Stomach (tissue), 8 donors: ENCODE measurements at regions not wholly inside any gene's neighbourhood (a gene's known extent, or its start where the extent isn't known, plus 50 kb on each side); places are given as distances from the start of the nearest gene placed in this dataset.

Experiments
- DNase-seq, 2 donors: peaks; one replicate each; pipeline versions ENCODE4 v3.0.0 to v3.0.0-alpha.2; 2013 to 2019
- H3K27ac ChIP-seq, 5 donors: fragments of 200-600 bp in 4 of 5; sonication (generic) in 4 of 5; one replicate each; pipeline ENCODE4 v1.5.1; 2013 to 2019; ENCODE audit warnings: mild to moderate bottlenecking in 1 of 5, moderate library complexity in 1 of 5
- H3K27me3 ChIP-seq, 3 donors: fragments of 200-600 bp; sonication (generic); one replicate each; pipeline ENCODE4 v1.5.1; 2017 to 2019; ENCODE audit warnings: mixed run types in 1 of 3
- H3K36me3 ChIP-seq, 4 donors: fragments of 200-600 bp; sonication (generic); 1 replicate in 3 of 4; 2 replicates in 1 of 4; pipeline ENCODE4 v1.5.1; 2016 to 2019
- H3K4me1 ChIP-seq, 4 donors: fragments of 200-600 bp; sonication (generic); one replicate each; pipeline ENCODE4 v1.5.1; 2016 to 2019
- H3K4me3 ChIP-seq, 4 donors: fragments of 200-600 bp; sonication (generic) in 3 of 4; one replicate each; pipeline ENCODE4 v1.5.1; 2016 to 2019; ENCODE audit warnings: mild to moderate bottlenecking in 1 of 4
- H3K9me3 ChIP-seq, 4 donors: fragments of 200-600 bp; sonication (generic); one replicate each; pipeline ENCODE4 v1.5.1; 2016 to 2019
- EP300 ChIP-seq: sonication (generic); formaldehyde crosslinking; IDR thresholded peaks from one replicate; pipeline ENCODE4 v1.6.1; 2017; ENCODE audit warnings: antibody characterized with exemption
- POLR2A ChIP-seq, 4 donors: fragments of 450-650 bp; IDR thresholded peaks; one replicate each; pipeline ENCODE4 v1.6.1; 2016; ENCODE audit warnings: antibody characterized with exemption in 4 of 4, control low read depth in 2 of 4, mild to moderate bottlenecking in 1 of 4, moderate library complexity in 1 of 4
- POLR2AphosphoS5 ChIP-seq, 3 donors: sonication (generic); formaldehyde crosslinking; IDR thresholded peaks; one replicate each; pipeline ENCODE4 v1.6.1; 2016; ENCODE audit warnings: antibody characterized with exemption in 3 of 3
- WGBS, 5 donors: extraction: QIAGEN DNeasy Blood & Tissue Kit in 3 of 5; methylation state at CpG; one replicate each; pipeline versions ENCODE4 v1.1.5 to v1.1.7; 2013 to 2018; 5-methylcytosine and 5-hydroxymethylcytosine counted together
- intact Hi-C: fragments of 100-400 bp; cut with DNase I; formaldehyde crosslinking; loops from one replicate; pipeline ENCODE4 v1.15.1; 2023; ENCODE audit warnings: low total_unique reads
- TF ChIP-seq, protein P1 (sequence below), 7 experiments: fragments of 450-650 bp in 4 of 7; fragments of 200-600 bp in 3 of 7; sonication (generic) in 3 of 7; IDR thresholded peaks; one replicate each; pipeline ENCODE4 v1.5.1; 2016 to 2019; ENCODE audit warnings: antibody characterized with exemption in 7 of 7, control low read depth in 2 of 7, mild to moderate bottlenecking in 1 of 7
- donor health status: healthy with polysubstance abuse.
- donor health status: Bipolar disorder and iron deficiency.
- donor health status: healthy.

GRCh38 chr1:87794788-87795614 lies 466.3 kb downstream of the LMO4 start:
- peak overlapping the region; percentile 66 to 76 (median 69) for H3K27ac ChIP-seq
- intact Hi-C loops = no loop called here

DNA sequence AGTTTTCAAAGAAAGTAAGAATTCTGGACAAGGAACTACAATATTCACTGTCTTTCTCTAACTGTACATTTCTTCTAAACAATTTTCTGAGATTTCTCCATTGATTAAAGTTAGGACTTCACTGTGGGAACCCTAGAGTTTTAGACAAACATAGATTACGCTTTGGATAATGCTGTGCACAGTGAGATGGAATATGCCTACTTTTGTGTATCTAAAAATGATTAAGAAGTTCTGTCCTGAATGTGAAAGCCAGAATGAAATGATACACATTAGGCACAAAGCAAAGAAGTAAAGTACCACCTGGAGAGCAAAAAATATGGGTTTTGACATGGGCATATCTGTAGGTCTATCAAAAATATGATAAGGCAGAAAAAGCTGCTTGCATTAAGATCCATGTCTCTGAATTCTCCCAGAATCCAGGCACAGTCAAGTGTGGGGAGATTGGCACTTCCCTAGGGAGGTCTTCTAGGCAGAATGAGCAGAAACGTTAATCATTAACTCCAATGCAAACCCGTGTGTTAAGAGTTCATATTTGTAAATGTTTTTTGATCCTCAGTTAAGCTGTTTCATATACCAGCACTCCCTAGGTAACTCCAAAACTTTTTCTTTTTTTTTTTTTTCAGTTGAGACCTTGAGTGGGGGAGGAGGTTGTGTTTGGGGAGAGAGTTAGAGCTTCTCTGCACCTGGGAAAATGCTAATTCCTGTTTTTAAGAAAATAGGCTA lies 467.1 kb downstream of the LMO4 start:
- WGBS, 5 donors = 25 to 48% (median 35%) methylated on average over 3 of the region's 3 CpGs
- H3K9me3 ChIP-seq = no peaks in the 10 kb centered on the region
- H3K4me3 ChIP-seq = no peak overlapping the region
- DNase-seq = peak in 1 of 2 donors; percentile 89
- H3K36me3 ChIP-seq = no peaks in the 10 kb centered on the region
- H3K4me1 ChIP-seq = peaks cover 7 to 36% (median 22%) of the 10 kb centered on the region in 4 donors
- TF ChIP-seq POLR2A (IDR thresholded peaks at IDR 0.05) (no peak), POLR2AphosphoS5 (IDR thresholded peaks at IDR 0.05) (peak in 1 of 3 donors; percentile 25)
- intact Hi-C loops = no loop called here
- peak overlapping the region; percentile 66 to 76 (median 69) for H3K27ac ChIP-seq
- no peaks in the 10 kb centered on the region for H3K27me3 ChIP-seq

More at GRCh38 chr1:87794788-87795614, 466.3 kb downstream of the LMO4 start:
- Histone ChIP-seq H3K27me3 (no peaks in the 10 kb centered on the region), H3K4me3 (no peak overlapping the region), H3K4me1 (peaks cover 7 to 36% (median 22%) of the 10 kb centered on the region in 4 donors), H3K36me3 (no peaks in the 10 kb centered on the region), H3K9me3 (no peaks in the 10 kb centered on the region)
- TF ChIP-seq, protein P1, sequence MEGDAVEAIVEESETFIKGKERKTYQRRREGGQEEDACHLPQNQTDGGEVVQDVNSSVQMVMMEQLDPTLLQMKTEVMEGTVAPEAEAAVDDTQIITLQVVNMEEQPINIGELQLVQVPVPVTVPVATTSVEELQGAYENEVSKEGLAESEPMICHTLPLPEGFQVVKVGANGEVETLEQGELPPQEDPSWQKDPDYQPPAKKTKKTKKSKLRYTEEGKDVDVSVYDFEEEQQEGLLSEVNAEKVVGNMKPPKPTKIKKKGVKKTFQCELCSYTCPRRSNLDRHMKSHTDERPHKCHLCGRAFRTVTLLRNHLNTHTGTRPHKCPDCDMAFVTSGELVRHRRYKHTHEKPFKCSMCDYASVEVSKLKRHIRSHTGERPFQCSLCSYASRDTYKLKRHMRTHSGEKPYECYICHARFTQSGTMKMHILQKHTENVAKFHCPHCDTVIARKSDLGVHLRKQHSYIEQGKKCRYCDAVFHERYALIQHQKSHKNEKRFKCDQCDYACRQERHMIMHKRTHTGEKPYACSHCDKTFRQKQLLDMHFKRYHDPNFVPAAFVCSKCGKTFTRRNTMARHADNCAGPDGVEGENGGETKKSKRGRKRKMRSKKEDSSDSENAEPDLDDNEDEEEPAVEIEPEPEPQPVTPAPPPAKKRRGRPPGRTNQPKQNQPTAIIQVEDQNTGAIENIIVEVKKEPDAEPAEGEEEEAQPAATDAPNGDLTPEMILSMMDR (IDR thresholded peaks at IDR 0.05) = no peak
- TF ChIP-seq POLR2AphosphoS5 (IDR thresholded peaks at IDR 0.05) = peak in 1 of 3 donors; percentile 7
- no peak for DNase-seq
- 61 to 75% (median 68%) methylated on average over 8 of the region's 8 CpGs for WGBS, 5 donors

- DNase-seq = peak in 1 of 2 donors; percentile 53
- Histone ChIP-seq H3K4me1 (peaks cover 7 to 36% (median 22%) of the 10 kb centered on the region in 4 donors), H3K4me3 (no peak overlapping the region), H3K36me3 (no peaks in the 10 kb centered on the region), H3K27ac (peak overlapping the region; percentile 58 to 76 (median 68)), H3K9me3 (no peaks in the 10 kb centered on the region), H3K27me3 (no peaks in the 10 kb centered on the region)
- intact Hi-C loops = no loop called here
- 32 to 70% (median 38%) methylated on average over 9 of the region's 9 CpGs for WGBS, 5 donors
- TF ChIP-seq, protein P1 (IDR thresholded peaks at IDR 0.05) = no peak
- no peak for TF ChIP-seq POLR2A (IDR thresholded peaks at IDR 0.05)
- TF ChIP-seq POLR2AphosphoS5 (IDR thresholded peaks at IDR 0.05) = no peak
- no peak for TF ChIP-seq EP300
Measured at GRCh38 chr1:87796471-87796901, 467.8 kb downstream of the LMO4 start.

DNA sequence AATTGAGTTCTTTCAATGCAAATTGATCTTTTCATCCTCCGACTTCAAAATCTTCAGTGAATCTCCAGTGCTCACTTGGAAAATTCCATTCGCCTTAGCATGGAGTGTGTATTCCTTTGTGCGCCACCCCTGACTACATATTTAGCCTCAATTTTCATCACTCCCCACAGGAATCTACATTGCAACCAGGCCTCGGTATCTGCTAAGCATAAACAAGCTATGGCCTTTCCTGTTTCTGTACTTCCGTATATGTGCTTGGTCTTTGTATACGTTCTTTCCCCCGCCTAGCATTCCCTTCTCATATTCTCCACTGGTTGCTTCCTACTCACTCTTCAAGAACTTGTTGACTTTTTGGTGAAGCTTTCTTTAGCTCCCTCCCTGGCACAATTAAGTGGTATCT lies 470.8 kb downstream of the LMO4 start:
- TF ChIP-seq POLR2A (IDR thresholded peaks at IDR 0.05) = no peak
- TF ChIP-seq EP300 = no peak
- TF ChIP-seq POLR2AphosphoS5 (IDR thresholded peaks at IDR 0.05) = no peak
- TF ChIP-seq, protein P1 (IDR thresholded peaks at IDR 0.05) = no peak
- intact Hi-C loops = no loop called here
- Histone ChIP-seq H3K9me3 (no peaks in the 10 kb centered on the region), H3K4me1 (peaks cover 7 to 36% (median 19%) of the 10 kb centered on the region in 4 donors), H3K27me3 (no peaks in the 10 kb centered on the region), H3K27ac (no peak overlapping the region), H3K4me3 (no peak overlapping the region), H3K36me3 (no peaks in the 10 kb centered on the region)
- 88 to 94% (median 91%) methylated on average over 7 of the region's 7 CpGs for WGBS, 5 donors
- DNase-seq = no peak
